SK-N-SH treated with all-trans-retinoic acid at 6 μM for 48 hours (cell line): ENCODE measurements at regions not wholly inside any gene's neighbourhood (a gene's known extent, or its start where the extent isn't known, plus 50 kb on each side); places are given as distances from the start of the nearest gene placed in this dataset.

Experiments used
- ARNTL ChIP-seq: fragments of 450-650 bp; formaldehyde crosslinking; IDR thresholded peaks from 2 replicates; pipeline ENCODE4 v1.5.0; 2020; ENCODE audit warnings: low read depth, mild to moderate bottlenecking, moderate library complexity, borderline replicate concordance
- CREB5 ChIP-seq: fragments of 250-450 bp; sonication (Bioruptor Pico); IDR thresholded peaks from 2 replicates; pipeline ENCODE4 v1.5.1; 2020; ENCODE audit warnings: low read depth, mild to moderate bottlenecking, moderate library complexity
- CSDC2 ChIP-seq: fragments of 250-450 bp; sonication (Bioruptor Pico); IDR thresholded peaks from 2 replicates; pipeline ENCODE4 v1.5.0; 2020; ENCODE audit warnings: mild to moderate bottlenecking, moderate library complexity
- ISL1 ChIP-seq: fragments of 250-450 bp; sonication (Bioruptor Pico); IDR thresholded peaks from 2 replicates; pipeline ENCODE4 v2.1.2; 2022; ENCODE audit warnings: mild to moderate bottlenecking, moderate library complexity
- PATZ1 ChIP-seq: fragments of 250-450 bp; sonication (Bioruptor Pico); IDR thresholded peaks from 2 replicates; pipeline ENCODE4 v1.8.0; 2020; ENCODE audit warnings: mild to moderate bottlenecking, moderate library complexity, borderline replicate concordance
- RARB ChIP-seq: fragments of 250-450 bp; sonication (Bioruptor Pico); IDR thresholded peaks from 2 replicates; pipeline ENCODE4 v1.8.0; 2021; ENCODE audit warnings: mild to moderate bottlenecking, moderate library complexity
- SNAI2 ChIP-seq: fragments of 250-450 bp; sonication (Bioruptor Pico); IDR thresholded peaks from 2 replicates; pipeline ENCODE4 v1.5.0; 2020; ENCODE audit warnings: mild to moderate bottlenecking, moderate library complexity
- ZFP30 ChIP-seq: fragments of 450-650 bp; formaldehyde crosslinking; IDR thresholded peaks from 2 replicates; pipeline ENCODE4 v1.5.0; 2022; ENCODE audit warnings: mild to moderate bottlenecking, moderate library complexity

GRCh38 chr16:86437348-86437747 is 73.0 kb upstream of the FOXF1 start:
- TF ChIP-seq ZFP30 (CRISPR knock-in tag) (no peak), CREB5 (CRISPR knock-in tag) (no peak), PATZ1 (CRISPR knock-in tag) (no peak), SNAI2 (CRISPR knock-in tag) (no peak), ISL1 (CRISPR knock-in tag) (no peak), ARNTL (no peak), CSDC2 (CRISPR knock-in tag) (no peak), RARB (CRISPR knock-in tag) (no peak)
